ENCODE measurements at regions not wholly inside any gene's neighbourhood (a gene's known extent, or its start where the extent isn't known, plus 50 kb on each side); places are given as distances from the start of the nearest gene placed in this dataset.

DNA sequence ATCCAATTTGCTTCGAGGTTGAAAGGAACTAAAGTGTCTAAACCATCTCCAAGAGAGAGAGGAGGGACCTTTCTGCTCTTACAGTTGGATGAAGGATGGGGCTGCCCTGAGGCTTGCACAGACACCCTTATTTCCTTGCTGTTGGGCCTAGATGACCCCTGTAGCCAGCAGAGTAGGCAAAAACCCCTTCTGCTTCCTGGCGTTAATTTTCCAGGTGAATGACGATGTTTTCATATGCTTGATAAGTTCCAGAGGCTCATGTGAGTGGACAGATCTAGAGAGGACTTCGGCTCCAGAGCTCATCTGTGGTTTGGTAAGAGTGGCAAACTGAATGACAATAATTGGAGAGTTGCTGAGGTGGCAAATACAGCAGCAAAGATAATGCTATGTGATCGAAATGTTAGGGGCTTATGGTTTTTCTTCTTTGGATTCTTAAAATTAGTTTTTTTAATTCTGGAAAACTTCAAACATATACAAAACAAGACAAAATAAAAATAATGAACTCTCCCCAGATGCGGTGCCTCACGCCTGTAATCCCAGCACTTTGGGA is 98.6 kb upstream of the MAP4K3 start:
- TF ChIP-seq ZFX (IDR thresholded peaks at IDR 0.05; ENCODE audit: borderline replicate concordance): no peak
- TF ChIP-seq, protein P1, sequence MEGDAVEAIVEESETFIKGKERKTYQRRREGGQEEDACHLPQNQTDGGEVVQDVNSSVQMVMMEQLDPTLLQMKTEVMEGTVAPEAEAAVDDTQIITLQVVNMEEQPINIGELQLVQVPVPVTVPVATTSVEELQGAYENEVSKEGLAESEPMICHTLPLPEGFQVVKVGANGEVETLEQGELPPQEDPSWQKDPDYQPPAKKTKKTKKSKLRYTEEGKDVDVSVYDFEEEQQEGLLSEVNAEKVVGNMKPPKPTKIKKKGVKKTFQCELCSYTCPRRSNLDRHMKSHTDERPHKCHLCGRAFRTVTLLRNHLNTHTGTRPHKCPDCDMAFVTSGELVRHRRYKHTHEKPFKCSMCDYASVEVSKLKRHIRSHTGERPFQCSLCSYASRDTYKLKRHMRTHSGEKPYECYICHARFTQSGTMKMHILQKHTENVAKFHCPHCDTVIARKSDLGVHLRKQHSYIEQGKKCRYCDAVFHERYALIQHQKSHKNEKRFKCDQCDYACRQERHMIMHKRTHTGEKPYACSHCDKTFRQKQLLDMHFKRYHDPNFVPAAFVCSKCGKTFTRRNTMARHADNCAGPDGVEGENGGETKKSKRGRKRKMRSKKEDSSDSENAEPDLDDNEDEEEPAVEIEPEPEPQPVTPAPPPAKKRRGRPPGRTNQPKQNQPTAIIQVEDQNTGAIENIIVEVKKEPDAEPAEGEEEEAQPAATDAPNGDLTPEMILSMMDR (IDR thresholded peaks at IDR 0.05): no peak
- H3K27ac ChIP-seq: no peak overlapping the region

DNA sequence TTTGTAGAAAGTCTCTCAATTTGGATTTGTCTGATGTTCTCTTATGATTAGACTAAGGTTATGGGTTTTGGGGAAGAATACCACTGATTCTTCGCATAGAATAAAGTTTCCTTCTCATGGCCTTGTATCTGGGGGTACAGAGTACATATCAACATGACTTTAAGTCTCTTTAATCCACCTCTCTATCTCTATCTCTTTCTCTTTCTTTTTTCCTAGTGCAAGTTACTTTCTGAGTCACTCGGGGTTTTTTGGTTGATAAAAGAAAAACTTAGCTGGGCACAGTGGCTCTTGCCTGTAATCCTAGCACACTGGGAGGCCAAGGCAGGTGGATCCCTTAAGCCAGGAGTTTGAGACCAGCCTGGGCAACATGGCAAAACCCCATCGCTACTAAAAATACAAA is 100.1 kb upstream of the MAP4K3 start:
- no peak for TF ChIP-seq ZFX (IDR thresholded peaks at IDR 0.05; ENCODE audit: borderline replicate concordance)
- TF ChIP-seq, protein P1 (IDR thresholded peaks at IDR 0.05): no peak
- H3K27ac ChIP-seq: no peak overlapping the region

GRCh38 chr2:39538718-39539117 is 101.6 kb upstream of the MAP4K3 start:
- TF ChIP-seq, protein P1 (IDR thresholded peaks at IDR 0.05): no peak
- TF ChIP-seq ZFX (IDR thresholded peaks at IDR 0.05; ENCODE audit: borderline replicate concordance): no peak

GRCh38 chr2:39540414-39540813 is 103.3 kb upstream of the MAP4K3 start:
- TF ChIP-seq ZFX (IDR thresholded peaks at IDR 0.05; ENCODE audit: borderline replicate concordance): no peak
- TF ChIP-seq, protein P1 (IDR thresholded peaks at IDR 0.05): no peak
- no peak overlapping the region for H3K27ac ChIP-seq

More at GRCh38 chr2:39538718-39539117, 101.6 kb upstream of the MAP4K3 start:
- no peak overlapping the region for H3K27ac ChIP-seq

DNA sequence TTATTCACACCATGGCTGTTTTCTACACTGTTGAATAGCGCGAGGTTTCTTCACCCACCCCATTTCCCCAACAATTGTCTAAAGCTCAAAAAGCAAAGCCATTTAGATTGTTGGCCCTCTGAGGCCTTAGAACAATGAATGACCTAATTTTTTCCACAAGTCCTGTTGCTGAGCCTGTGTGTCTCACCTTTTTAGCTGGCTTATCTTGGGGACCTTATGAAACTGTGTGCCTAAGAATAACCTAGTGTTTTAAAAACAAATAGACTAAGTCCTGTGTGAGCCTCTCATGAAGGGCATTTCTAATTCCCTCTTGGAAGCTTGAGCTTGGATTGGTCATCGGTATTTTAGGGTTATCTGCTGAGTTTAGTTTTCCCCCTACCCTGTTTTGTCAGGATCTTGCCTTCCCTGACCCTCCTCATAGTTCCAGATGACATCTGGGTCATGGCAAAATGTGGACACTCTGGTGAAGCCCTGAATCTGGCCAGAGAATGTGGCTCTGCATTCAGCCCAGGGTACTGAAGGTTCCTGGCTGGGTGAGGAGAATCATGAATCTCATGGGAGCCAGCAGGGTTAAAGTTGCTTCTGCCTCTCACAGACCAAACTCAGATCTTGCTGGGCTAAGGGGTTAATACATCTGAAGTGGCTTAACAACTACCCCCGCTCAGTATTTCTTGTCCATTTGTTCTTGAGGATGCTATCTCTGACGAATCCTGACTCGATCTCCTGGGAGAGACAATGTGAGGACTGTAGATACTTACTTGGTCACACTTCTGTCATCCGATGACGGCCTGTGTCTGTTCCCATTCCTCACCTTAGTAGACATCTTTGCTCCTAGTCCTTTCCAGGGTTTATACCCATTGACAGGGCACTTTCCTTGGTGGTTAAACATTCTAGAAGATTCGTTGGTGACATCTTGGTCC is 104.2 kb upstream of the MAP4K3 start:
- TF ChIP-seq, protein P1 (IDR thresholded peaks at IDR 0.05): no peak
- H3K27ac ChIP-seq: no peak overlapping the region

GRCh38 chr2:39542523-39542922 is 105.4 kb upstream of the MAP4K3 start:
- TF ChIP-seq, protein P1 (IDR thresholded peaks at IDR 0.05): no peak
- no peak for TF ChIP-seq ZFX (IDR thresholded peaks at IDR 0.05; ENCODE audit: borderline replicate concordance)
- no peak overlapping the region for H3K27ac ChIP-seq

DNA sequence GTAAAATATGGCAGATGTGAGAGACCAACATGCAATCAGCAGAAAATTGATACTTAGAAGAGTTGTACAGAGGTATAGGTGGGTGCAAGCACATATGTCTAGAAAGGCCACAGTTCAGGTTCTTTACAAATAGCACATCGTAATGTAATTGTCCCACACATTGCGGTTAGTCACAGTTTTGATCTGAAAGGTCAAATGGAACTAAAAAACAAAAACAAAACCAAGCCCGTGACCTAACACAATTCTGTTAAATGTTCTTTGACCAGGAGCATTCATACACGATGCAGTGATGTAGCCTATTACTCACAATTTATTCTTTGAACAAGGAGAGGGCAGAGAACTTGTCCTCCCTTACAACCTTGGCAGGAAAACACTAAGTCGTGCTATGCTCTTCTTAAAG is 108.9 kb upstream of the MAP4K3 start:
- TF ChIP-seq ZFX (IDR thresholded peaks at IDR 0.05; ENCODE audit: borderline replicate concordance): no peak
- TF ChIP-seq, protein P1 (IDR thresholded peaks at IDR 0.05): no peak
- H3K27ac ChIP-seq: no peak overlapping the region

Data from 22Rv1 (cell line).